ENCODE measurements at regions not wholly inside any gene's neighbourhood (a gene's known extent, or its start where the extent isn't known, plus 50 kb on each side); places are given as distances from the start of the nearest gene placed in this dataset.

DNA sequence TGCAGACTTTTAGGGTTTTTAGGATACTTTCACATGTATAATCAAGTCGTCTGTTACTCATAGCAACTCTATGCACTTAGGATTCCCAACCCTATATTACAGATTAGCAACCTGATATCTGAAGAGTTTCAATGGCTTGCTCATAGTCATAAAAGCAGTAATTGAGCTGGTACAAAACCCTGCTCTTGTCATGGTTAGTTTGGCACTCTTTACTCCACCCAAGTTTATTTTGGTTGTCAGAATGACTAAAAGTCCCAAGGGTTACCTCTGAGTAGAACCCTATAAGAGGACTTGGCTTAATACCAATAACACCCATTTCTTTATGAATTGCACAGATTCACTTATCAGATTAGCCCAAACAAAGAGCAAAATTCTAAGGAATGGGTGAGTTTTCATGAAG, 550.6 kb downstream of the SOX6 start:
- H3K4me3 ChIP-seq: no peak overlapping the region
- intact Hi-C loops (cut with DNase I; ENCODE audit: low total_unique reads): no loop called here
- H3K4me1 ChIP-seq: peaks cover 0 to 2% (median 0%) of the 10 kb centered on the region in 6 donors
- no peak overlapping the region for H3K27ac ChIP-seq
- WGBS, 5 donors: 57 to 91% (median 74%) methylated on average over 1 of the region's 1 CpG
- H3K36me3 ChIP-seq: no peaks in the 10 kb centered on the region
- peaks cover 0 to 3% (median 0%) of the 10 kb centered on the region in 8 donors for H3K9me3 ChIP-seq
- DNase-seq: no peak
- no peaks in the 10 kb centered on the region for H3K27me3 ChIP-seq (replicated peaks in 1 of 7)
- no peak for TF ChIP-seq POLR2AphosphoS5 (IDR thresholded peaks at IDR 0.05)
- no peak for TF ChIP-seq POLR2A (IDR thresholded peaks at IDR 0.05)
- TF ChIP-seq, protein P1, sequence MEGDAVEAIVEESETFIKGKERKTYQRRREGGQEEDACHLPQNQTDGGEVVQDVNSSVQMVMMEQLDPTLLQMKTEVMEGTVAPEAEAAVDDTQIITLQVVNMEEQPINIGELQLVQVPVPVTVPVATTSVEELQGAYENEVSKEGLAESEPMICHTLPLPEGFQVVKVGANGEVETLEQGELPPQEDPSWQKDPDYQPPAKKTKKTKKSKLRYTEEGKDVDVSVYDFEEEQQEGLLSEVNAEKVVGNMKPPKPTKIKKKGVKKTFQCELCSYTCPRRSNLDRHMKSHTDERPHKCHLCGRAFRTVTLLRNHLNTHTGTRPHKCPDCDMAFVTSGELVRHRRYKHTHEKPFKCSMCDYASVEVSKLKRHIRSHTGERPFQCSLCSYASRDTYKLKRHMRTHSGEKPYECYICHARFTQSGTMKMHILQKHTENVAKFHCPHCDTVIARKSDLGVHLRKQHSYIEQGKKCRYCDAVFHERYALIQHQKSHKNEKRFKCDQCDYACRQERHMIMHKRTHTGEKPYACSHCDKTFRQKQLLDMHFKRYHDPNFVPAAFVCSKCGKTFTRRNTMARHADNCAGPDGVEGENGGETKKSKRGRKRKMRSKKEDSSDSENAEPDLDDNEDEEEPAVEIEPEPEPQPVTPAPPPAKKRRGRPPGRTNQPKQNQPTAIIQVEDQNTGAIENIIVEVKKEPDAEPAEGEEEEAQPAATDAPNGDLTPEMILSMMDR (IDR thresholded peaks at IDR 0.05 in 8 of 11, conservative IDR thresholded peaks at IDR 0.05 in 3 of 11): no peak

- WGBS, 5 donors: 88 to 96% (median 90%) methylated on average over 4 of the region's 4 CpGs
- TF ChIP-seq POLR2AphosphoS5 (IDR thresholded peaks at IDR 0.05) (no peak), POLR2A (IDR thresholded peaks at IDR 0.05) (no peak)
- TF ChIP-seq, protein P1 (IDR thresholded peaks at IDR 0.05 in 8 of 11, conservative IDR thresholded peaks at IDR 0.05 in 3 of 11): no peak
- peaks cover 0 to 3% (median 0%) of the 10 kb centered on the region in 8 donors for H3K9me3 ChIP-seq
- no peaks in the 10 kb centered on the region for H3K27me3 ChIP-seq (replicated peaks in 1 of 7)
- no peak overlapping the region for H3K4me3 ChIP-seq
- intact Hi-C loops (cut with DNase I; ENCODE audit: low total_unique reads): no loop called here
- DNase-seq: no peak
- H3K36me3 ChIP-seq: no peaks in the 10 kb centered on the region
- H3K4me1 ChIP-seq: no peaks in the 10 kb centered on the region
- no peak overlapping the region for H3K27ac ChIP-seq
Measured at GRCh38 chr11:15806217-15806616, 550.1 kb downstream of the SOX6 start.

- H3K27me3 ChIP-seq (replicated peaks in 1 of 7): no peaks in the 10 kb centered on the region
- intact Hi-C loops (cut with DNase I; ENCODE audit: low total_unique reads): no loop called here
- no peak overlapping the region for H3K27ac ChIP-seq
- no peak overlapping the region for H3K4me3 ChIP-seq
- H3K4me1 ChIP-seq: no peaks in the 10 kb centered on the region
- no peaks in the 10 kb centered on the region for H3K36me3 ChIP-seq
- peaks cover 0 to 3% (median 0%) of the 10 kb centered on the region in 8 donors for H3K9me3 ChIP-seq
- WGBS, 5 donors: 73 to 88% (median 84%) methylated on average over 2 of the region's 2 CpGs
- no peak for DNase-seq
- TF ChIP-seq POLR2AphosphoS5 (IDR thresholded peaks at IDR 0.05): no peak
- TF ChIP-seq POLR2A (IDR thresholded peaks at IDR 0.05): no peak
- TF ChIP-seq, protein P1 (IDR thresholded peaks at IDR 0.05 in 8 of 11, conservative IDR thresholded peaks at IDR 0.05 in 3 of 11): no peak
Measured at GRCh38 chr11:15807827-15808226, 548.5 kb downstream of the SOX6 start.

DNA sequence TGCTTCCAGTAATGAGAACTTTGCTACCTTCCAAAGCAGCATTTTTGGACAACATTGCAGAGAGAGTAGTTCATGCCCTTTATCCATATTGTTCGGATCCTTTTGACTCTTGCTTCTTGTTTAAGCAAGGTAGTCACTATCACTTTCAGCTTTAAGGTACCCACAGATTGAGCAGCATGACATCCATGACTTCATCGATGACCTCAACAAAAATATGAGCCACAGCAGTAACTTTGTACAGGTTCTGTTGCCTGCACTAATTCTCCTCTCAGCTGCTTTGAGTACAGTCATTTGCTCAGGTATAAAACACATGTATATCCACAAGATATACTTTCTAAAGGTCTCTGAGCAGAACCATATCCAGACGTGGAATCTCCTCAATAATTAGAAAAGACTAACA, 546.3 kb downstream of the SOX6 start:
- WGBS, 5 donors: 86 to 98% (median 93%) methylated on average over 3 of the region's 3 CpGs

More for the DNA sequence above, 546.3 kb downstream of the SOX6 start:
- DNase-seq: no peak
- no peaks in the 10 kb centered on the region for H3K4me1 ChIP-seq
- intact Hi-C loops (cut with DNase I; ENCODE audit: low total_unique reads): no loop called here
- TF ChIP-seq, protein P1 (IDR thresholded peaks at IDR 0.05 in 8 of 11, conservative IDR thresholded peaks at IDR 0.05 in 3 of 11): no peak
- TF ChIP-seq POLR2A (IDR thresholded peaks at IDR 0.05) (no peak), POLR2AphosphoS5 (IDR thresholded peaks at IDR 0.05) (no peak)
- no peak overlapping the region for H3K27ac ChIP-seq
- no peak overlapping the region for H3K4me3 ChIP-seq
- no peaks in the 10 kb centered on the region for H3K27me3 ChIP-seq (replicated peaks in 1 of 7)
- H3K9me3 ChIP-seq: peaks cover 0 to 7% (median 0%) of the 10 kb centered on the region in 8 donors
- H3K36me3 ChIP-seq: no peaks in the 10 kb centered on the region
